Activated CD4-positive, CD25-positive, alpha-beta regulatory T cell treated with anti-CD3 and anti-CD28 coated beads, Interleukin-2, amount 50 U/mL, for 24 hours (primary cell): ENCODE measurements at regions not wholly inside any gene's neighbourhood (a gene's known extent, or its start where the extent isn't known, plus 50 kb on each side); places are given as distances from the start of the nearest gene placed in this dataset.
"Not testable (repeated sequence)": the region's sequence is repeated elsewhere in the genome, so short reads cannot be mapped to it uniquely, and the experiment has no call there.

Source experiments
- ATAC-seq, 2 donors: fragments of 150-1000 bp; cut with Tn5 transposase; one replicate each; pipeline ENCODE4 v1.10.0; 2021; ENCODE audit warnings: mild to moderate bottlenecking in 1 of 2, moderate library complexity in 1 of 2

DNA sequence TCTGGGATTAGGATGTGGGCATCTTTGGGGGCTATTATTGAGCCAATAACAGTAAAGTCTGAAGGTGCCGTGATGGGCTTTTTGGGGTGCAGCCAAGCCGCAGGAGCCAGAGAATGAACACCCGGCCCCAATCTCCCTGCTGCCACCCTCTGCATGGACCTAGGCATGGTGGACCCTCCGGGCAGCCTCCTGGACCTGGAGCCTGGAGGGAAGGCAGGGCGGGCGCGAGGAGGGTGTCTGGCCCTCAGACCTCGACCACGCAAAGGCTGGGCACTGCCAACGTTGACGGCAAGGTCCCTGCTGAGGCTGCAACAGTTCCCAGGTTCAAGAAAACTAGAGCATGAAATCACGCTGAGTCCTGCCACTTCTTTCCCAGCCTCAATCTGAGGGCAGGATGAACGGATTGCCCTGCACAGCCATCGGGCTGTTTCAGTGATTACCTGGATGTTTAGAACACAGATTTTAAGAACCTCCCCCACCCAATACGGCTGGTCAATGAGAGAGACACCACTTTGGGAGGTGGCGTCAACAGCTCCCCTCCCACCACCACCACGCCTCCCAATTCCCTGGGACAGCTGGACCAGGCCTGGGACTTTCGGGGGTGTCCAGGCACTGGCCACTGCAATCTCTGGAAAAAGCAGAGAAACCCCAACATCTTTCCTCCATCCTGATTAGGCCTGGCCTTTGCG, 147.4 kb downstream of the NPIPB11 start:
- not testable (repeated sequence) for ATAC-seq

DNA sequence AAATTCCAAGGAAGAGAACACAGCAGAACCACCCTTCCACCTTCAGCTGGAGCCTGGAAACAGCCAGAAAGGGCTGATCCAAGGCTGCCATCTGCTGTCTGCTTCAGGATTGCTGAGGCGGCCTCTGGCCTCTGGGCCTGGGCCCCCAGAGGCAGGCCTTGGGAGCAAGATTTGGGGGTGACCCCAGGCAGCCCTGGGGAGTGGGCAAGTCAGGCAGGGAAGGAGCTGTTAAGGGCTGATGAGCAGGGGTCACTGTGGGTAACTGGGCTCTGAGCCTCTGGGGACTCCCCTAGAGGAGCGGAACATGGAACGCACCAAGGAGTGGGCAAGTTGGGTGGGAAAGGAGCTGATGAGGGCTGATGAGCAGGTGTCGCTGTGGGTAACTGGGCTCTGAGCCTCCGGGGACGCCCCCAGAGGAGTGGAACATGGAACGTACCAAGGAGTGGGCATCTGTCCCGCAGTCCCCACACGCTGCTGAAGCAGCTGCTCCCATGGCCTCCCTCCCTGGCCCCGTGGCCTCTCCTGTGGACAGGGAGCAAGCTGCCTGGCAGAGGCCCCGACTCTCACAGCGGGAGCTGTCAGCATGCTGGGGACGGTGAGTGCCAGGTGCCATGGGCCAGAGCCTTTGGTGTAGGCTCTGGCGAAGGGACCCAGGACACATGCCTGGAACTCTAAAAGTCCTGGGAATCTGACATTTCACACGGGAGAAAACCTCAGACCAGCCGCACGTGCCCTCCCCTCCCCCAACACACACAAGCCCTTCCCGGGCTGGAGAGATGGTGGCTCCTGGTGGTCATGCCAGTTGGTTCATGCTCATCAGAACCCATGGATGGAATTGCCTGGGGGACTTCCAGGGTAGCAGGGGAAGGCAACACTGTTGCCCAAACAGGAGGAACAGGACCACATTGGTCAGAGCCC, 148.8 kb downstream of the NPIPB11 start:
- not testable (repeated sequence) for ATAC-seq

DNA sequence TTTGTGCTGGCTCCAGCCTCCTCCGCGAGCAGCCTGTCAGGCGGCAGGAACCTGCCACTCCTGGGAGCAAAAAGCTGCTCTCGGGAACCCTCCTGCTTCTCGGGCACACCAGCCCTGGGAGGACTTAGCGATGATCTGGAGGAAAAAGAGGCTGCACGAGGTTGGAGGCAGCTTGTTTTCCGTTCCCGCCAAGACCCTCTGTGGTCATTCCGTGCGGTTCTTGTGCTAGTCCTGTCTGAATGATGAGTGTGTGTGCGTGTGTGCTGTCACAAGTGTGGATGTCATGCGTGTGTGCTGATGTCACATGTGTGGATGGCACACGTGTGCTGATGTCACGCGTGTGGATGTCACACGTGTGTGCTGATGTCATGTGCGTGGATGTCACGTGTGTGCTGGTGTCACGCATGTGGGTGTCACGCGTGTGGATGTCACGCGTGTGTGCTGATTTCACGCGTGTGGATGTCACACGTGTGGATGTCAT, 150.0 kb downstream of the NPIPB11 start:
- ATAC-seq, result no peak

DNA sequence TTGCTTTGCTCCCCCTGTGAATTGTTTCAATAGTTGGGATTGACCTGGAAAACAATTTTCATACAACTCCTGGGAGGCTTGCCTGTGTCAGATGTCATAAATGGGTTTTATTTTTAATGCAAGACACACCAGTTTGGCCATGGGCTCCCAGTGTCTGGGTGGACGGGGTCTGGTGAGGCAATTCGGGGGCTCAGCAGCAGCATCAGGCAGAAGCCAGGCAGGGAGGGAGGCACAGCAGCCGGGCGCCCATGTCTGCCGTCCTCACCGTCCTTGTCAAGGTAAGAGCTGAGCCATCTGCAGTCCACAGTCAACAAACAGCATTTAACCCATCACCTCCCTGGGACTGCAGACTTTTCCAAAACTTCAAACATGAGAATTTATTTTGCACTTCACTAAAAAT, 150.6 kb downstream of the NPIPB11 start:
- not testable (repeated sequence) for ATAC-seq

DNA sequence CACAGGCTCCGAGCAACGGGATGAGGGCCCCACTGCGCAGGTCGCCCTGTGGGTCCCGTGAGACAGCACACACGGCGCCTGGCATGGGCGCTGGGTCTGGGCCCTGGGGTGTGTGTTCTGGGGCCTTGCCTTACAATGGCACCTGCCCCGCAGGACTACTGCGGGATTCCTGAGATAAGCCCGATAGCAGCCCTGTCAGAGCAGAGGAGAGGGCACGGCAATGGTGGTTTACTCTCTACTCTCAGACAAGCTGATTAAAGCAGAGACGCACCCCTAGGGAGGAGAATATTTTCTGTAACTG, 151.1 kb downstream of the NPIPB11 start:
- not testable (repeated sequence) for ATAC-seq

DNA sequence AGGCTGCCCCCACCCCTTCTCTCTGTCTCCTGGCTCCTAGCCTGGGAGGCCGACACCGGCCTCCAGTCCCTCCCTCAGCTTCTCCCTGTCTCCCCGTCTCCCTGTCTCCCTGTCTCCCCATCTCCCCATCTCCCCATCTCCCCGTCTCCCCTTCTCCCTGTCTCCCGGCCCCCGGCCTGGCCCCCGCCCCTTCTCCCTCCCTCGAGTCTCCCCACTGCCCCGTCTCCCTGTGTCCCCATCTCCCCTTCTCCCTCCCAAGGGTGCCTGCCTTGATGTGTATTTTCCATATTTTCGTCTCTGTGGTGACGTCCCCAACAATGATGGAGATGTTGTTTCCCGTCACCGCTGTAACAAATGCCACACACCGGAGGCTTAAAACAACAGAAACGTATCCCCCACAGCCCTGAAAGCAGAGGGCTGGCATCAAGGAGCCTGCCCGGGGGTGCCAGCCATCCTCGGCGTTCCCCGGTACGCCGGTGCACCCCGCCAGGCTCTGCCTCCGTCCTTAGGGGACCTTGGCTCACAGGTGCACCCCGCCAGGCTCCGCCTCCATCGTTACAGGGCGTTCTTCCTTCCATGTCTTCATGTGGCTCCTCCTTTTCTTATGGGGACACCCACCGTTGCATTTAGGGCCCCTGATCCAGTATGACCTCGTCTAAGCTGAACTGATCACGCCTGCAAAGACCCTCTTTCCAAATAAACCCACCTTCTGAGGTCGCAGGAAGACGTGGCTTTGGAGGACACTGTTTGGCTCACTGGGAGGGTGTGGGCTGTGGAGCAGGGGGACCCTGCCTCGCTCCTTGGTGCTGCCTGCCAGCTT, 151.6 kb downstream of the NPIPB11 start:
- no peak for ATAC-seq

DNA sequence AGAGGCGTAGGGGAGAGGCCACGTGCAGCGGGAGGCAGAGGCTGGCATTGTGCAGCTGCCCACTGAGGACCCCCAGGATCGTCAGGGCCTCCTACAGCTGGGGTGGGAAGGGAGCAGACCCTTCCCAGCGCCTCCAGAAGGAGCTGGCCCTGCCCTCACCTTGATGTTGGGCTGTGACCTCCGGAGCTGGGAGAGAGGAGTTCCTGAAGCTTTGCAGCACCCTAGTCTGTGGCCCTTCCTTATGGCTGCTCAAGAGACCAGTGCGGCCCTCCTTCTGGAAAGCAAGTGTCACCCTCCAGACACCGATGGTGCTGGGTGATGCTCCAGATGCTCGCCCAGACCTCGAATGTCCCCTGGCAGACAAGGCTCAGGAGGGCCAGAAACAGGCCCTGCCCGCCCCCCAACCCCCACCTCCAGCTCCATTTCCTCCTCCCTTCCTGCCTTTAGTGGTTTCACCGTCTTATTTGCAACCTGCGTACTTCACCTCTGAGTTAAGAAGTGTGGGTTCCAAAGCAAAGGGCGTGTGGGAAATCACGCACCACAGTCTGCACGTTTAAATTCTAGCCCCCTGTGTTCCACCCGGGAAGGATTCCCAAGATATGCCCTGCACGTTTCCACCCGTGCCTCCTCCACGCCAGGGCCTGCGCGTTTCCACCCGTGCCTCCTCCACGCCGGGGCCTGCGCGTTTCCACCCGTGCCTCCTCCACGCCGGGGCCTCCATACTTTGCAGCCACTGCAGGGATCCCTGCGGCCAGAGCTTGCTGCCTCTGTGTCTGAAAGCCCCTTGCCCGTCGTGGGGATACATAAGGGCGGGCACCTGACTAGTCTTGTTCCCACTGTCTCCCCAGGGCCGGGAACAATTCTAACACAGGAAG, 152.6 kb downstream of the NPIPB11 start:
- ATAC-seq, result not testable (repeated sequence)

DNA sequence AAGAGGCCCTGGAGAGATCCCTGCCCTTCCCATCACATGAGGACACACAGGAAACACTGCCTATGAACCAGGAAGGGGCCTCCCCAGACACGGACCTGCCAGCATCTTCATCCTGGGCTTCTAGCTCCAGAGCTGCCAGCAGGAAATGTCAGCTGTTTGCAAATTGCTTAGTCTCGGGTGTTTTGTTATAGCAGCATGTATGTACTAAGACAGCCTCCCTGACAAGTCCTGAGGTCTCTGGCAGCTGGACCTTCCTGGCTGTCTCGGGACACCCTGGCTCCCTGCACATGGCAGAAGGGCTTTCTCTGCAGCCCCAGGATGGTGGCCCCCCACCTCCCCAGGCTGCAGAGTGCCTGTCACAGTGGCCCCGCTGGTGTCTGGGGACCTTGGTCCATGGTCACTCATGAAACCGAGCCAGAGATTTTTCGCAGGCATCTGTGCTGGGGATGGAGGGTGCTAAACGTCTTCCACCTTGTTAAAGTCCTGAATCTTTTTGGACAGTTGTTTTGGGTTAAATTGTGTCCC, 153.4 kb downstream of the NPIPB11 start:
- ATAC-seq, result not testable (repeated sequence)

DNA sequence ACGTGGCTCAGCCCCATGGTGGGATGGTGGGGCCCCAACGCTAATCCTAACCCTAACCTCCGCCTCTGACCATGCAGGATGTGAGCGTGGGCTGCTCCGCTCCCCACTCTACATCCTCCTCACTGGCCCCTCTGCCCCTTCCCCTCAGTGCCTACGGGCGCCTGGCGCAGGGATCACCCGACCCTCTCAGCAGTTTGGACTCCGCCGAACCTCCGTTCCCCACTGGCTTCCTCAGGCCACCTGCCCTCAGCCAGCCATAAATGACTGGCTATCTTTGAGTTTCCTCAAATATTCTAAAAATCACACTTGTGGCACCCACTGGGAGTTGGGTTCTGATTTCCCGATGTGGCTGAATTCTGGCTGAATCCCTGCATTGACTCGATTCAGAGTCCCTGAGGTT, 154.2 kb downstream of the NPIPB11 start:
- not testable (repeated sequence) for ATAC-seq

DNA sequence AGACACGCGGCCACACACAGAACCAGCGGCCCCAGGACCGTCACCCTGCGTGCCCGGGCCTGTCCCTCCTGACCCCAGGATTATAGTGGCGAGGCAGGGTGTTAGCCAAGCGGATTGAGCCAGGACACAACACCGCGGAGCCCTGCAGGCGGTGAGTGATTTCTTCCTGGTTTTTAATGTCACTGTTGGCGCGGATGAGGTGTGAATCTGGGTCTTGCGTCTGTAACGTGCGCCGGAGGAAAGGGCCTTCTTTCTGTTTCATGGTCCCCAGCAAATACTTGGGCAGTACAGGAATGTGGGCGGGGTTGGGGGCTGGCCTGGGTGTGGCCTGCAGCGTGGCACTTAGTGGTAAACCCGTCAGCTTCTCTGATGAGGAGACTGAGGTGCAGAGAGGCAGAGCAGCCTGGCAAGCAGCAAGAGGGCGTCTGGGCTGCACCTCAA, 154.9 kb downstream of the NPIPB11 start:
- ATAC-seq, result not testable (repeated sequence)

DNA sequence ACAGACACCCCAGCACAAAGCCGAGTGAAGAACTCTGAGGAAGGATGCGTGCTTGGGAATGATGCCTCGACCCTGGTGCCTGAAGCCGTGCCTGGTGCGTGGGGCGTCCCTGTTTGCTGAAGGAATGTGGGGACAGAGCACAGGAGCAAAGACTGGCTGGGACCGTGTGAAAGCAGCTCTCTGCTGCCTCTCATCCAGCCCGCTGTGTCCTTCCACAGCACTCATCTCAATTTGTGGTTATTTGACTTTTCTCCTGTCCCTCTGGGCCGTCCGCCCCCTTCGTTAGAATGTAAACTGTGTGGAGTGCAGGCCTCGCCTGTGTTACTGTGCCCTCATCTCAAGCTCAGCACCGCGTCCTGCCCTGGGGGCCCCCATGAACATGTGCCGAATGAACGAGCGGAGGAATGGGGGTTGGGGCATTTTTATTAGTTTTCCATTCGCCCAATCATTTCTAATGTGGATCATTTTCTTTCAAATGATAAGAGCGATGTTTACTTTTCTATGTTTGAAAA, 155.5 kb downstream of the NPIPB11 start:
- not testable (repeated sequence) for ATAC-seq

DNA sequence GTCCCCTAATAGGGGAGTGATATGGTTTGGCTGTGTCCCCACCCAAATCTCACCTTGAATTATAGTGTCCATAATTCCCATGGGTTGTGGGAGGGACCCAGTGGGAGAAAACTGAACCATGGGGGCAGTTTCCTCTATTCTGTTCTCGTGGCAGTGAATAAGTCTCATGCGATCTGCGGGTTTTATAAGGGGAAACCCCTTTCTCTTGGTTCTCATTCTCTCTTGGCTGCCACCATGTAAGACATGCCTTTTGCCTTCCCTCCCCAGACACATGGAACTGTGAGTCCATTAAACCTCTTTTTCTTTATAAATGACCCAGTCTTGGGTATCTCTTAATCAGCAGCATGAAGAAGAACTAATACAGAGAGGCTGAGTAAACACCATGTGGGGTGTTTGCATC, 156.0 kb downstream of the NPIPB11 start:
- ATAC-seq, result not testable (repeated sequence)

DNA sequence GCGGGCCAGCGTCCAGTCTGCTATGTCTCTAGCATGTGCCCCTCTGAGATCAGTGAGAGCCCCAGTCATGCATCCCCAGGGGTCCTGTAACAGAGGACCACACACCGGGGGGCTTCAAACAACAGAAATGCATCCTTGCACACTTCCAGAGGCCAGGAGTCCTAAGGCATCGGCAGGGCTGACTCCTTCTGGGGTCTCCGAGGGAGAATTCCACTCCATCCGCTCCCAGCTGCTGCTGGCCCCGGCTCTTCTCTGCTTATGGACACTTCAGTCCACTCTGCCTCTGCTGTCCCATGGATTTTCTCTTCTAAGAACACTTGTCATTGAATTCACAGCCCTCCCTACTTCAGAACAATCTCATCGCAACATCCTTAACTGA, 157.6 kb downstream of the NPIPB11 start:
- not testable (repeated sequence) for ATAC-seq

DNA sequence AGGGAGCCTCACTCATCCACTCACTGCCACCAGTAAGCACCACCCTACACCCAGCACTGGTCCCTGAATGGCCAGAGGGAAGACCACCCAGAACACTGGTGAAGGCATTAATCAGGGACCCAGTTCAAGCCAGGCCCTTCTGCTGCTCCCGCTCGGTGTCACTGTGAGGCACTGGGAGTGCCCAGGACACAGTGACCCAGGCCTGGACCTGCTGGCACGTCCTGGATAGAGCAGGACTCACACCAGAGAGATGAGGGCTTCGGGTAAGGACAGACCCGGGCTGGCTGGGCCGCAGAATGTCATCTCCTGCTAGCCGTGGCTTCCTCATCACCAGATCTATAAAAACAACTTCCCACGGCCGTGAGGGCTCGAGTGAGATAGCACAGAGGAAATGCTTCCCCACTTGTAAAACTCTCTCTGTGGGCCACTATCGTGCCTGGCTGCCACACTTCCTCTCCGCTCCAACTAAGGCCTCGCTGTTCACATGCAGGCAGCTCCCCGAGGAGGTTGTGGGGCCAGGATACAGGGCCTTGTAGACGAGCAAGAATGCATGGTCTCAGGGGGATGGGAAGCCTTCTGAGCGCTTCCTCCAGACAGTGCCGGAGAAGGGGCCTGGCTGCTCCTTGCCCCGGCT, 158.1 kb downstream of the NPIPB11 start:
- not testable (repeated sequence) for ATAC-seq

DNA sequence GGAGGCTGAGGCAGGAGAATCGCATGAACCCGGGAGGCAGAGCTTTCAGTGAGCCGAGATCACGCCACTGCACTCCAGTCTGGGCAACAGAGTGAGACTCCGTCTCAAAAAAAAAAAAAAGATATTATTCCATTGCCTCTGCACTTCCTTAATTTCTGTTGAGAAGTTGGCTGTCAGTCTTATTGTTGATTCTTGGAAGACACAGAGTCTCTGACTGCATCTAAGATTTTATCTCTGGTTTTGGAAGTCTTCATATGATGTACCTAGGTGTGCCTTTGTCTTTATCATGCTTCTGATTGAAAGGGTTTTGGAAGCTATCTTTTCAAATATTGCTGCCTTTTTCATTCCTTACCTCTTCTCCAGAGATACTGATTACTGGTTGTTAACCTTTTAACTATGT, 160.4 kb downstream of the NPIPB11 start:
- not testable (repeated sequence) for ATAC-seq

DNA sequence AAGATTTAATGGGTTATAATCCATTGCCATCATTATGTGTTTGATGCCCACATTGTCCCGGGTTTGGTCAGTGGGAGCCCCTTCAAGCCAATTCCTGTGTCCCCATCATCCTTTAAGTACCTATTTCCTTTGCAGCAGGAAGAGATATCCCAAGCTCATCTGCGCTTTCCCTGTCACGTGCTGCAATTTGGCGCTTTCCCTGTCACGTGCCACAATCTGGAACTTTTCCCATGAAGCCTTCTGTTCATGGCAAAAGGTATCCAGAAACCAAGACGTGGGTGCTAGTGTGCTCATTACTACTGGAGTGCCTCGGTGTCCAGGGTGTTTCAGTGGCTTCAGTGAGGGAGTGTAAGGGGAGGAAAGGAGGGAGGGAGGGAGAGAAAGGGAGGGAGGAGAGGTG, 168.5 kb downstream of the NPIPB11 start:
- ATAC-seq, result no peak

DNA sequence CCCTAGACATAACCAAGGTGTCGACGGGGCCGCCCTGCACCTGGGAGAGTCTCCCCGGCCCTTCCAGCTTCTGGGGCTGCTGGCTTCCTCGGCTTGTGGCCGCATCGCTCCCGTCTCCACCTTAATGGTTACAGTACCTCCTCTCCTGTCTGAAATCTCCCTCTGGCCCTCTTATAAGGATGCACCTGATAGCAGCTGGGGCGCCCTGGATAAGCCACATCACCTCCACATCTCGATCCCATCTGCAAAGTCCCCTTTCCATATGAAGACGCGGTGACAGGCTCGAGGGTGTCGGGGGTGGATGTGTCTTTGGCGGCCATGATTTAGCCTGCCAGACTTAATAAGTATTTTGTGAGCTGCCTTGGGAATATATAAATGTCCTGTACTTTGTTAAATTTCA, 169.0 kb downstream of the NPIPB11 start:
- ATAC-seq, result not testable (repeated sequence)

DNA sequence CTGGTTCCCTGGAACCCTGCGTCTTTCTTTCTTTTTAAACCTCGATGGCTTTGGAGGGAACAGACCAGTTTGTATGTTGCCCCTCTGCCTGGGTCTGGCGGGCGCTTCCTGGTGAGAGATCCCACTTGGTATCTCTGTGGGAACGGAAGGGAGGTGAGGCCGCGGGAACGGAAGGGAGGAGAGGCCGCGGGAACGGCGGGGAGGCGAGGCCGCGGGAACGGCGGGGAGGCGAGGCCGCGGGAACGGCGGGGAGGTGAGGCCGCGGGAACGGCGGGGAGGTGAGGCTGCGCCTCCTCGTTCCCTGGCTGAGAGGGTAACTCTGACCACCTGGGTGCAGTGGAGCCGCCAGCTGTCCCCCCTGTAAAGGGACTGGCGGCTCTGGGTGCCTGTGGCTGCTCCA, 169.5 kb downstream of the NPIPB11 start:
- not testable (repeated sequence) for ATAC-seq

DNA sequence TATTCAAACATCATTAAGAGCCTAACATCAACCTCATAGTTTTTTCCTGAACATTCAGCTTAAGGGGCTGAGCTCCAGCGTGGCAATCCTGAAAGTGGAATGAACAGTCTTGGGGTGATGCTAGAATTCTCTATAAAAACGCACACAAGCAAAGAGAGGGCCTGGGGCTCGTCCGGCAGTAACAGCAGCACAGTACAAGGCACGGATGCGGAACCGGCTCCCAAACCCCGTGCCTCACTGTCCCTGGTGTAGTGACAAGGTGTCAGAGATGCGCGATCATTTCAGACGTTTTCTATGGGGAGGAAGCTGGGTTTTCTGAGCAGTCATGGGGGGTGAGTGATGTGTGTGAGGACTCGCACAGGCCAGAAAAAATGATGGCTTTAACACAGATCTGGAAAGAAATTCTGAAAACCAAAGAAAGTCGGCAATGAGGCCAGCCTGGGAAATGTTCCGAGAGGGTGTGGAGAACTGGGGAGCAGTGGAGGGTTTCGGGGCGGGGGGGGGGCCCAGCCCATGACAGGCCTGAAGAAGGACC, 170.6 kb downstream of the NPIPB11 start:
- not testable (repeated sequence) for ATAC-seq

DNA sequence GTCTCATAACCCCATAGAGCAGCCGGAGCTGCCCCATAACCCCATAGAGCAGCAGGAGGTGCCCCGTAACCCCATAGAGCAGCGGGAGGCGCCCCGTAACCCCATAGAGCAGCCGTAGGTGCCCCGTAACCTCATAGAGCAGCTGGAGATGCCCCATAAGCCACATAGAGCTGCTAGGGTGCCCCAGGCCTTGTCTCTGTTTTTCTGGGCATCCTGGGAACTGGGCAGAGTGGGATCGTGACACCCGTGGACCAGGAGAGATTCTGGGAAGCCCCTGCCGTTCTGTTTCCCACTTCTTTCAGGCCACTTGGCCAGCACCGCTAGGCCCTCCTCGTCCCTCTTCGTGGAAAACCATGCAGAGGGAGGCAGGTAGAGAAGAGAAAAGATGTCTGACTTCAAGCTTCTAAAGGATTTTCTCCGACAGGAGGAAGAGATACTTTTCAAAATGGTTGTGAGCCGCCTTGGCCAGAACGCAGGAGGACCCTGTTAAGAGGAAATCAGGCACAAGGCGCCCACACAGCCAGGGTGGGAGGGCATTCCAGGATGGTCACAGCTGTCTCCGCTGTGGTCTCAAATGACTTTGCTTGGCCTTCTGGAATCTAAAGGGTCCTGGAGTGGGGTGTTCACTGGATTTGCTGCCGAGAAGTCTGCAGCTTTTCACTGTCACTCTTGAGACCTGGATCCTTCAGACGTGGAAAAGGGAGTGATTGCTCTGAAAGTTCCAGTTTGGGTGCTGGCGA, 171.8 kb downstream of the NPIPB11 start:
- ATAC-seq, result not testable (repeated sequence)
